ENCODE measurements at regions not wholly inside any gene's neighbourhood (a gene's known extent, or its start where the extent isn't known, plus 50 kb on each side); places are given as distances from the start of the nearest gene placed in this dataset.
"Not testable (repeated sequence)": the region's sequence is repeated elsewhere in the genome, so short reads cannot be mapped to it uniquely, and the experiment has no call there.

GRCh38 chr19:29006057-29006735 is 206.8 kb downstream of the UQCRFS1 start:
- DNase-seq, result no peak

GRCh38 chr19:29004796-29005195 is 208.2 kb downstream of the UQCRFS1 start:
- no peak for DNase-seq

GRCh38 chr19:29003641-29004409 is 209.1 kb downstream of the UQCRFS1 start:
- no peak for DNase-seq

GRCh38 chr19:29002336-29002735 is 210.6 kb downstream of the UQCRFS1 start:
- no peak for DNase-seq

- DNase-seq, result no peak
Observed at GRCh38 chr19:29001597-29002245, 211.2 kb downstream of the UQCRFS1 start.

- DNase-seq, result no peak
Observed at GRCh38 chr19:29001141-29001581, 211.8 kb downstream of the UQCRFS1 start.

- DNase-seq, result no peak
Observed at GRCh38 chr19:28999724-29000433, 213.1 kb downstream of the UQCRFS1 start.

- no peak for DNase-seq
Observed at GRCh38 chr19:28998974-28999373, 214.0 kb downstream of the UQCRFS1 start.

- DNase-seq, result not testable (repeated sequence)
Observed at GRCh38 chr19:28997866-28998265, 215.1 kb downstream of the UQCRFS1 start.

GRCh38 chr19:28990522-28990921 is 222.4 kb downstream of the UQCRFS1 start:
- no peak for DNase-seq

- no peak for DNase-seq
Observed at GRCh38 chr19:28989739-28990138, 223.2 kb downstream of the UQCRFS1 start.

GRCh38 chr19:28988066-28988465 is 224.9 kb downstream of the UQCRFS1 start:
- DNase-seq, result no peak

- DNase-seq, result no peak
Observed at GRCh38 chr19:28987177-28987576, 225.8 kb downstream of the UQCRFS1 start.

GRCh38 chr19:28985201-28985600 is 227.8 kb downstream of the UQCRFS1 start:
- DNase-seq, result no peak

- no peak for DNase-seq
Observed at GRCh38 chr19:28984315-28984714, 228.6 kb downstream of the UQCRFS1 start.

- DNase-seq, result no peak
Observed at GRCh38 chr19:28983430-28983829, 229.5 kb downstream of the UQCRFS1 start.

GRCh38 chr19:28981994-28982393 is 231.0 kb downstream of the UQCRFS1 start:
- DNase-seq, result no peak

GRCh38 chr19:28981518-28981917 is 231.4 kb downstream of the UQCRFS1 start:
- no peak for DNase-seq

GRCh38 chr19:28980236-28980868 is 232.6 kb downstream of the UQCRFS1 start:
- no peak for DNase-seq

GRCh38 chr19:28977826-28978225 is 235.1 kb downstream of the UQCRFS1 start:
- DNase-seq, result no peak

- DNase-seq, result no peak
Observed at GRCh38 chr19:28972058-28972852, 240.7 kb downstream of the UQCRFS1 start.

- no peak for DNase-seq
Observed at GRCh38 chr19:28971513-28971912, 241.4 kb downstream of the UQCRFS1 start.
